HEK293 (cell line): ENCODE measurements at regions not wholly inside any gene's neighbourhood (a gene's known extent, or its start where the extent isn't known, plus 50 kb on each side); places are given as distances from the start of the nearest gene placed in this dataset.

ENCODE experiments used
- CTCF ChIA-PET: fragments of 350-600 bp; formaldehyde crosslinking; extraction: SDS; loops from one replicate; lab custom pipeline; 2021; ENCODE audit warnings: antibody characterized with exemption; lab: Yijun Ruan, JAX
- POLR2A ChIA-PET: fragments of 300-600 bp; formaldehyde crosslinking; extraction: SDS; loops from one replicate; lab custom pipeline; 2020; ENCODE audit warnings: antibody characterized with exemption, inconsistent platforms; lab: Yijun Ruan, JAX
- H3K27ac ChIP-seq: fragments of 200-500 bp; sonication (Bioruptor generic); 2 replicates; pipeline ENCODE4 v1.5.1; 2014; ENCODE audit warnings: low read depth, low read length, control low read depth, inconsistent platforms; ENCODE audit errors: extremely low read depth
- H3K36me3 ChIP-seq, 2 experiments: fragments of 200-500 bp in 1 of 2; sonication (Bioruptor generic) in 1 of 2; 1 replicate in 1 of 2; 2 replicates in 1 of 2; pipeline ENCODE4 v1.5.1; 2014 to 2017; ENCODE audit warnings: inconsistent platforms in 2 of 2, low read length in 2 of 2; ENCODE audit not compliant: control insufficient read depth in 2 of 2, insufficient read depth in 1 of 2
- H3K4me1 ChIP-seq: fragments of 200-500 bp; sonication (Bioruptor generic); 2 replicates; pipeline ENCODE4 v1.5.1; 2014; ENCODE audit warnings: mild to moderate bottlenecking, low read length, inconsistent platforms; ENCODE audit not compliant: control insufficient read depth, insufficient read depth
- H3K4me3 ChIP-seq: 2 replicates; pipeline ENCODE4 v1.5.1; 2011; ENCODE audit warnings: low read depth, mild to moderate bottlenecking, control low read depth, low read length, moderate library complexity
- H3K9me3 ChIP-seq: fragments of 200-500 bp; sonication (Bioruptor generic); 2 replicates; pipeline ENCODE4 v1.5.1; 2014; ENCODE audit warnings: low read depth, low read length, inconsistent platforms; ENCODE audit not compliant: control insufficient read depth, insufficient read depth
- BCL11A ChIP-seq: fragments of 450-650 bp; formaldehyde crosslinking; IDR thresholded peaks from 2 replicates; pipeline ENCODE4 v1.5.1; 2016; ENCODE audit warnings: low read depth, missing biosample characterization, missing genetic modification characterization
- HIC1 ChIP-seq: fragments of 450-650 bp; formaldehyde crosslinking; IDR thresholded peaks from 2 replicates; pipeline ENCODE4 v1.5.1; 2016; ENCODE audit warnings: missing biosample characterization, missing genetic modification characterization
- HOXD13 ChIP-seq: sonication (generic); formaldehyde crosslinking; IDR thresholded peaks from 2 replicates; pipeline ENCODE4 v1.8.0; 2022; ENCODE audit warnings: missing genetic modification reagents, borderline replicate concordance
- KLF8 ChIP-seq: fragments of 450-650 bp; formaldehyde crosslinking; IDR thresholded peaks from 2 replicates; pipeline ENCODE4 v1.5.1; 2016; ENCODE audit warnings: missing biosample characterization, missing genetic modification characterization
- OSR2 ChIP-seq: fragments of 450-650 bp; formaldehyde crosslinking; IDR thresholded peaks from 2 replicates; pipeline ENCODE4 v1.5.1; 2016; ENCODE audit warnings: missing biosample characterization, missing genetic modification characterization
- PATZ1 ChIP-seq: fragments of 450-650 bp; formaldehyde crosslinking; IDR thresholded peaks from 2 replicates; pipeline ENCODE4 v1.5.1; 2016; ENCODE audit warnings: missing biosample characterization, missing genetic modification characterization
- PRDM2 ChIP-seq: fragments of 450-650 bp; formaldehyde crosslinking; IDR thresholded peaks from 2 replicates; pipeline ENCODE4 v1.5.1; 2016; ENCODE audit warnings: missing biosample characterization, missing genetic modification characterization, borderline replicate concordance
- SETDB1 ChIP-seq: IDR thresholded peaks from one replicate; pipeline ENCODE4 v1.6.1; 2017; ENCODE audit warnings: mild to moderate bottlenecking, low read length, moderate library complexity, mixed read lengths; ENCODE audit not compliant: insufficient read length
- SP7 ChIP-seq: fragments of 450-650 bp; formaldehyde crosslinking; IDR thresholded peaks from 2 replicates; pipeline ENCODE4 v1.5.1; 2016; ENCODE audit warnings: missing biosample characterization, missing genetic modification characterization
- ZBTB26 ChIP-seq: fragments of 450-650 bp; formaldehyde crosslinking; optimal IDR thresholded peaks from 2 replicates; pipeline ENCODE3; 2016; ENCODE audit warnings: missing biosample characterization, mild to moderate bottlenecking, missing genetic modification characterization
- ZBTB48 ChIP-seq: fragments of 450-650 bp; formaldehyde crosslinking; IDR thresholded peaks from 2 replicates; pipeline ENCODE4 v1.5.1; 2016; ENCODE audit warnings: missing biosample characterization, missing genetic modification characterization
- ZIC2 ChIP-seq: fragments of 450-650 bp; formaldehyde crosslinking; IDR thresholded peaks from 2 replicates; pipeline ENCODE4 v1.5.1; 2016; ENCODE audit warnings: missing biosample characterization, missing genetic modification characterization
- ZNF10 ChIP-seq: fragments of 450-650 bp; formaldehyde crosslinking; IDR thresholded peaks from 2 replicates; pipeline ENCODE4 v1.5.1; 2017; ENCODE audit warnings: missing biosample characterization, missing genetic modification characterization
- ZNF501 ChIP-seq: fragments of 450-650 bp; formaldehyde crosslinking; IDR thresholded peaks from 2 replicates; pipeline ENCODE4 v1.5.1; 2016; ENCODE audit warnings: missing biosample characterization, missing genetic modification characterization
- ZNF518A ChIP-seq: fragments of 450-650 bp; formaldehyde crosslinking; conservative IDR thresholded peaks from 2 replicates; pipeline ENCODE4 v1.5.1; 2016; ENCODE audit warnings: low read depth, missing biosample characterization, missing genetic modification characterization
- ZNF530 ChIP-seq: fragments of 450-650 bp; formaldehyde crosslinking; IDR thresholded peaks from 2 replicates; pipeline ENCODE4 v1.5.1; 2016; ENCODE audit warnings: low read depth, missing biosample characterization, missing genetic modification characterization
- ZNF560 ChIP-seq: fragments of 450-650 bp; formaldehyde crosslinking; IDR thresholded peaks from 2 replicates; pipeline ENCODE4 v1.5.1; 2017; ENCODE audit warnings: missing biosample characterization, missing genetic modification characterization, borderline replicate concordance
- ZNF610 ChIP-seq: fragments of 450-650 bp; formaldehyde crosslinking; IDR thresholded peaks from 2 replicates; pipeline ENCODE4 v1.5.1; 2016; ENCODE audit warnings: missing biosample characterization, missing genetic modification characterization, borderline replicate concordance
- ZNF830 ChIP-seq: fragments of 450-650 bp; IDR thresholded peaks from 2 replicates; pipeline ENCODE4 v1.5.0; 2018; ENCODE audit warnings: missing biosample characterization, missing genetic modification characterization, low read depth, mild to moderate bottlenecking, moderate library complexity

- Histone ChIP-seq H3K36me3 (no peaks in the 10 kb centered on the region), H3K4me1 (no peaks in the 10 kb centered on the region), H3K4me3 (no peak overlapping the region), H3K27ac (no peak overlapping the region), H3K9me3 (no peaks in the 10 kb centered on the region)
- TF ChIP-seq SETDB1: no peak
- no peak for TF ChIP-seq HIC1
- TF ChIP-seq ZNF610 (tag by site-specific recombination): no peak
- TF ChIP-seq ZBTB48 (tag by site-specific recombination): no peak
- TF ChIP-seq ZNF830: no peak
- TF ChIP-seq PRDM2 (tag by site-specific recombination): no peak
- no peak for TF ChIP-seq ZNF518A (tag by site-specific recombination)
- no peak for TF ChIP-seq HOXD13 (CRISPR knock-in tag)
- no peak for TF ChIP-seq SP7 (tag by site-specific recombination)
- TF ChIP-seq BCL11A (tag by site-specific recombination): no peak
- no peak for TF ChIP-seq ZIC2 (tag by site-specific recombination)
- TF ChIP-seq OSR2 (tag by site-specific recombination): no peak
- TF ChIP-seq ZNF501: no peak
- TF ChIP-seq ZNF10 (tag by site-specific recombination): no peak
- no peak for TF ChIP-seq KLF8 (tag by site-specific recombination)
- TF ChIP-seq PATZ1 (tag by site-specific recombination): no peak
- no peak for TF ChIP-seq ZBTB26 (tag by site-specific recombination)
- TF ChIP-seq ZNF560 (tag by site-specific recombination): no peak
- TF ChIP-seq ZNF530: no peak
- POLR2A ChIA-PET: no interaction called here
- CTCF ChIA-PET: interaction anchor here (0.7 kb wide), 1 partner anchor 293 kb away, joined by 3 read pairs; no protein-coding TSS in a partner anchor
These were observed 73.1 kb upstream of the RBMS1 start for GRCh38 chr2:160566717-160567116.
